AG08396 (cell line): ENCODE measurements at regions not wholly inside any gene's neighbourhood (a gene's known extent, or its start where the extent isn't known, plus 50 kb on each side); places are given as distances from the start of the nearest gene placed in this dataset.
"Not testable (repeated sequence)": the region's sequence is repeated elsewhere in the genome, so short reads cannot be mapped to it uniquely, and the experiment has no call there.

Experiments
- DNase-seq: peaks from one replicate; pipeline ENCODE4 v3.0.0; 2012; ENCODE audit warnings: low spot score, mixed read lengths

- DNase-seq = no peak
Measured at GRCh38 chr3:10665592-10665991, 150.4 kb upstream of the SLC6A11 start.

GRCh38 chr3:10666621-10667020, 149.4 kb upstream of the SLC6A11 start:
- no peak for DNase-seq

DNA sequence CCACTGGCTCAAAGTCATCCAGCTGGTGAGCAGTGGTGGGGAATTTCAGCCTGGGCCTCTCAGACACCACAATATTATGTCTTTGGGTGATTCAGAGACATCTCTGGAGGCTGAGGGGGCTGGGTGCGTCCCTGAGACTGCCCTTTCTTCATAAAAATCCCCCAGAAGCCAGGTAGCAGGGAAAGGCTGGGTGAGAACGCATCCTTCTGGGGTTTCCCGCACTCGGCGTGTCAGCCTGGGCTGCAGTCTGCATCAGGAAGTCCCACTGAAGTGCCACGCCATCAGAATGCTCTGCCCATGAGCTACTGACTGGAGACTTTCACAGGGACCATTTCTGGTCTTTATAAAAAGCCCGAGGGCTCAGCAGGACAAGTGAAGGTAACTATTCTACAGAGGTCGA, 148.8 kb upstream of the SLC6A11 start:
- DNase-seq = no peak

DNA sequence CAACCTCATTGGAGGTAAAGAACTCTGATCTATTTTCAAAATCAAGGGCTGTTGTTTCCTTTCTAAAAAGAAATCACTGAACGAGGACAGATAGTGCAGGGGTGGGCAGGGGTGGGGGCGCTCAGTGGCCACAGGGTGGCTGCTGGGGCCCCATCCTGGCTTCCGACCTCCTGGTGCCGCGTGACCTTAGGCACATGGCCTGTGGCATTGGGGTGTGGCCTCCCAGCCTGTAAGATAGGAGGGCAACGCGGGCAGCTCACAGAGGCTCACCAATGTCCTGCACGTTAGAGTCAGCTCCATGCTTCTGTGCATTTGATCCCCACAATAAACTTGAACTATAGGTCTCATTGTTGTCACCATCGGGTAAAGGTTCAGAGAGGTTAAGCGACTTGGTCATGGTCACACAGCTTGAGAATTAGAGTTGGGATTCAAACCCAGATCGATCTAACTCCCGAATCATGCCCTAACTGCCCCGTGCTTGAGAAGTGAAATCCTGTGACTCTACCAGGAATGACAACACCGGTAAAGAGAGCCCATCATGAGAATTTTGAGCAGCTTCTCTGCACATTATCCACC, 148.0 kb upstream of the SLC6A11 start:
- no peak for DNase-seq

DNA sequence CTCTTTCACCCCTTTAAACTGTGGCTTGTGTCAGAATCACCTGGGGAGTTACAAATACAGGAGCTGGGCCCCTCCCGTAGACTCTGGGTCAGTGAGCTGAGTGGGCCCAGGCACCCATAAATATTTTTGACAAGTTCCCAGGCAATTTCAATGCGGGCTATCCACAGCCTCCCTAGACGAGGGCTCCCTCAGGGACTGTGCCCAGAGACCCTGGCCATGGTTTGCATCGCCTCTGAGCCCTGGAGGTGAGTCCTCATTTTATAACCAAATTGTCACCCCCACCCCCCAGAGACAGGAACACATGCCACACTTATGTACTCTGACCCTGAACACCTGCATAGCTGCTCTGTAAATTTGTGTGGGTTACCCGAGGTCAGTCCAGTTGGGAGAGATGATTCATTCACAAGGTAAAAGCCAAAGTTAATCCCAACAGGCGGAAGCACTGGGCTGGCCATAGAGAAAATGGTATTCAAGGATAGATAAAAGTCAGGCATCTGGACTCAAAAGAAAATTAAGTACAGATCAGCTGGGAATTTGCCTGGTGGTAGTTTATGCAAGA, 146.5 kb upstream of the SLC6A11 start:
- DNase-seq = no peak

DNA sequence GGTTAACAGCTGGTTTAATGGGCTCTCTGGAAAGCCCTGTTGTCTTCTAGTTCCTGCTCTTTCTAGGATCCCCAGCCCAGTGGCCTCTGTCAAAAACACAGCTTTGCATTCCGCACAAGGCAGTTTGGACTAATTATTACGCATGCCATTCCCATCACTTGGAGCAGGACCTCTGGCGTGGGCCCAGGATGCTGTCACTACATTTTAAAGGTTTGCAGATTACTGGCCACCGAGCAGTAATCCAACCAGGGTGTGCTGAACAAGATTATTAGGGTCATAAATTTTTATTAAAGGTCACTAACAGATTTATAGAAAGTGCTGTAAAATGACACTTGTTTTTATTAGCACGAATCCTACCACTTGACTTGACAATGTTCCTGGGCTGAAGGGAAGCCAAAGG, 143.6 kb upstream of the SLC6A11 start:
- DNase-seq = no peak

DNA sequence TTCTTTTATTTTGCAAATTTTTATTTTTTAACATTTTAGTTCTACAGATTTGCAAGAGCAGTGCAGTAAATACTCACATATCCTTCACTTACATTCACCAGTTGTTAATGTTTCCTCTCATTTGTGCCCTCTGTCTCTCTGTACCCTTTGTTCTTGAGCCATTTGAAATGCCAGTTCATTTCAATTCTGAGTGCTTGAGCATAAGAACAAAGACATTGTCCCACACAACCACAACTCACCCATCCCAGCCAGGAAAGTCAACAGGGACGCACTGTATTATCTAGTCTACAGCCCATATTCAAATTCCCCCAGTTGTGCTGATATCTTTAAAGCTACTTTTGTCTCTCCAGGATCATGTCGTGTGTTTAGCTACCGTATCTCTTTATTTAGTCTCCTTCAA, 141.4 kb upstream of the SLC6A11 start:
- no peak for DNase-seq

GRCh38 chr3:10676905-10677304, 139.1 kb upstream of the SLC6A11 start:
- no peak for DNase-seq

GRCh38 chr3:10678796-10679376, 137.1 kb upstream of the SLC6A11 start:
- no peak for DNase-seq

GRCh38 chr3:10680796-10681195, 135.2 kb upstream of the SLC6A11 start:
- no peak for DNase-seq

DNA sequence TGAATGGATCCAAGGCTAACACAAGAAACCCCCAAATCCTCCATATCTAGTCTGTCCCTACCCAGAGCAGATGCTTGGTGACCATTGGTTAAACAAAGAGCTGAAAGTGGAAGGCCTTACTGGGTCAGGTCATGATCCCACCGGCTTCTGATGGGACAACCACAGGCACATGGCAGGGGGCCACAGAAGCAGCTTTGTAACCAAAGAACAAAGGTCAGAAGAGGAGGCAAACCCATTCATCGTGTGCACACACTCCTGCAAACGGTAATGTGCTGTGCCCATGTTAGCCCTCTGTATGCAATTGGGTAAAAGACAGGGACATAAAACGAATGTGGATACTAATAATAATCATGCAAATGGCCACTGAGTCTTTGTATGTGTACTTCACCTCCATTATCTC, 133.3 kb upstream of the SLC6A11 start:
- DNase-seq = no peak

DNA sequence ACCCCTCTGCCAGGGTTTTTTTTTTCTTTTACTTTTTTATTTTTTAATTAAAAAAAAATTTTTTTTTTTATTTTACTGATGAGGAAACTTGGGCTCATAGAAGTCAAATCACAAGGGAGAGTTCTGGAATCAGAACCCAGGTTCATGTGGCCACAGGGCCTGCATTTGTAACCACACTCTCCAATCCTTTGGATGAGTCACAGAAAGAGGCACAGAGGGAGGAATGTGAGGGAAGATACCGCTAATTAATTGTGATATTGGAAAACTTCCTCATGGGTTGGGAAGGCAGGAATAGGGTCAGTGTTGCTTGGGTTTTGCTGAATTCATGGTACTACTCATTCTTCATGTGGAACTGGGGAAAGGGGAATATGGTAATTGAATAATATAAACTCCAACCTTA, 132.9 kb upstream of the SLC6A11 start:
- DNase-seq = no peak

GRCh38 chr3:10688126-10688525, 127.9 kb upstream of the SLC6A11 start:
- DNase-seq = no peak

DNA sequence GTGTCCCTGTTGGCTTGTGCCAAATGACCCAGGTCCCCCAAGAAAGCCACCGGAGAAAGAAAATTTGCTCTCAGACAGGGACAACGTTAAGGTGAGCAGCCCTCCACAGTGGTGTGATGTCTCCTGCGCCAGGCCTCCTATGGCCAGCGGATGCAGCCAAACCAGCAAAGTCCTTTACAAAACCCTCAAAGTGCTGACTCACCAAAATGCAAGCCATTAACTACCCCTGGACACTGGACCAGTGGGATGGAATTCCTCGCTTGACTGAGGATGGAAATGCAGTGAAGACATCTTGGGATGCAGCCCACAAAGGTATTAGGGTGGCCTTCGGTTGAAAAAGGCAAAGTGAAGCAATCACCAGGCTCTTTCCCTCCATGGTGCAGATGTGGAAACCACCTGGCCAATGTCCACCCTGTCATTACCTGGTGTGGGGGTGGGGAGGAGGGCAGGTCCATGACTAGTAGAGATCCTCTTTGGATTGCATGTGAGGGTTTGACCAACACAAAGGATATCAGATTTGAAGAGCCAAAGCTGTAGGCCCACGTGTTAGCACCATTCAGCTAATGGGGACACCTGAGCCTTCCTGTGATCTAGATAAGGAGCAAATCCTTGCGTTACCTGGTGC, 127.4 kb upstream of the SLC6A11 start:
- no peak for DNase-seq

DNA sequence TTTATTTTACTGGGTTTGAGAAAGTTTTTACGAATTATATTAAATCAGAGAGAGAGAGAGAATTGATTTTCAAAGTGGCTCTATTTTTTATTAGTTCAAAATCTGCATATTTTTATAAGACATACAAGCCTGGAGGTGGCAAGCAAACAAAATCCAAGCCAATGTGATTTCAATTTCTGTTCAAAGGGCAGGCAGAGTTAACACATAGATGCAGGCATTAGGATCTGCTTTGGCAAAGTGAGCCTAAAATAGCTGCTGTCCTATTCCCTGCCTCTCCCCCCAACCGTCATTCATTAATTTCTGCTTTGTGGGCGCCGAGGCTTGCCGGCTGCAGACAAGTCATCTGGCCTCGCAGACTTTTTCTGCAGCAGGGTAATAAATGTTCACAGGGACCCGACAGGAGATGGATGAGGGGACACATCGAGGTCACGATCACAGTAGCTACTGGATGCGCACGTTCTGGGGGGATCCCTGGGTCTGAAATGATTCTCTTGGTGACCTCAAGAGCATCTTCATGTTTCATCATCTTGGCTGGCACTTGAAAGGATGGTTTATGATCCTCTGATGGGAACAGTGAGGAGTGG, 123.9 kb upstream of the SLC6A11 start:
- no peak for DNase-seq

- DNase-seq = no peak
Measured at GRCh38 chr3:10693457-10693856, 122.6 kb upstream of the SLC6A11 start.

DNA sequence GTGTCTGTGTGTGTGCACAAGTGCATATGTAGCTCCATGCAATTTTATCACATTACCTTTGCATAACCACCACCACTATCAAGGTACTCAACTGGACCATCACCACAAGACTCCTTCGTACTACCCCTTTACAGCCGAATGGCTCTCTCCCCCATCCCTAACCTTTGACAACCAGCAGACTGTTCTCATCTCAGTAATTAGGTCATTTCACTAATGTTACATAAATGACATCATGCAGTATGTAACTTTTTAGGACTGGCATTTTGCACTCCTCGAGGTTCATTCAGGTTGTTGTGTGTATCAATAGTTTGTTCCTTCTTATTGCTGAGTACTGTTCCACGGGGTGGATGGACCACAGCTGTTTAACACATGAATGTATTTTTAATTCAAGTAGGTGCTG, 121.8 kb upstream of the SLC6A11 start:
- no peak for DNase-seq

DNA sequence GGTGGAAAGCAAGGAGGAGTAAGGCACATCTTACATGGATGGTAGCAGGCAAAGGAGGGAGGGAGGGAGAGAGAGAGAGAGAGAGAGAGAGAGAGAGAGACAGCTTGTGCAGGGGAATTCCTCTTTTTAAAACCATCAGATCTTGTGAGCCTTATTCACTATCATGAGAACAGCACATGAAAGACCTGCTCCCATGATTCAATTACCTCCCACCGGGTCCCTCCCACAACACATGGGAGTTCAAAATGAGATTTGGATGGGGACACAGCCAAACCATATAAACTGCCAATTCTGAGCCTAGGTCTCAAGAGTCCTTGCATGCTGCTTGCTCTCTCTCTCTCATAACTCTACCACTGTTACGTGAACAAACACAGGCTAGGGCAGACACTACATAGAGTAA, 120.8 kb upstream of the SLC6A11 start:
- DNase-seq = not testable (repeated sequence)

- no peak for DNase-seq
Measured at GRCh38 chr3:10695595-10696285, 120.3 kb upstream of the SLC6A11 start.

DNA sequence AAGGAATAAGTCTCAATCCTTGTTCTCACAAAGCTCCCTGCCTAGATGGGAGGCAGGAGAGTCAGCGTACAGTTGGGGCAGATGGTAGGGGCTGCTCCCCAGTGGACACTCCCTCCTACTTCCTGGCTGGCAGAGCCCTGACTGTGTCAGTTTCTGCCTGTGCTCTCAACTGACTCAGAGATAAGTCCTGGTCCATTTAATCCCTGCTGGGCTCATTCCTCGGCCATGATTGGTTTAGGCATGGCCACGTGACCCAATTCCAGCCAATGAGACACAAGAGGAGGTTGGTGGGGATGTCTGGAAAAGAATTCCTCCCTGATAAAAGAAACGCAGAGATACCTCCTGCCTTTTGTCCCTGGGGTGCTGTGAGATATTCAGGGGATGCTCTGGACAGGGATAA, 118.1 kb upstream of the SLC6A11 start:
- no peak for DNase-seq

- DNase-seq = no peak
Measured at GRCh38 chr3:10700821-10701220, 115.2 kb upstream of the SLC6A11 start.

- peak; percentile 38 for DNase-seq
Measured at GRCh38 chr3:10702961-10703740, 112.9 kb upstream of the SLC6A11 start.
